Fibroblast of skin of scalp (primary cell): ENCODE measurements at regions not wholly inside any gene's neighbourhood (a gene's known extent, or its start where the extent isn't known, plus 50 kb on each side); places are given as distances from the start of the nearest gene placed in this dataset.

Experiments used
- DNase-seq: peaks from one replicate; pipeline ENCODE4 v3.0.0-alpha.2; 2013

- no peak for DNase-seq
Observed at GRCh38 chr12:93015871-93016751, 87.0 kb upstream of the EEA1 start.

GRCh38 chr12:93016752-93017350 lies 87.8 kb upstream of the EEA1 start:
- DNase-seq = no peak

- DNase-seq = no peak
Observed at GRCh38 chr12:93018610-93019009, 89.5 kb upstream of the EEA1 start.

GRCh38 chr12:93019212-93019927 lies 90.3 kb upstream of the EEA1 start:
- no peak for DNase-seq

- DNase-seq = no peak
Observed at GRCh38 chr12:93019975-93020630, 91.0 kb upstream of the EEA1 start.

GRCh38 chr12:93020631-93021597 lies 91.8 kb upstream of the EEA1 start:
- no peak for DNase-seq

- peak; percentile 17 for DNase-seq
Observed at GRCh38 chr12:93022603-93023340, 93.7 kb upstream of the EEA1 start.

- peak; percentile 60 for DNase-seq
Observed at GRCh38 chr12:93025145-93026103, 96.3 kb upstream of the EEA1 start.

- no peak for DNase-seq
Observed at GRCh38 chr12:93027041-93027440, 97.9 kb upstream of the EEA1 start.

GRCh38 chr12:93029091-93029490 lies 100.0 kb upstream of the EEA1 start:
- DNase-seq = no peak

GRCh38 chr12:93031028-93031427 lies 101.9 kb upstream of the EEA1 start:
- DNase-seq = no peak

GRCh38 chr12:93032758-93033157 lies 103.7 kb upstream of the EEA1 start:
- DNase-seq = no peak

GRCh38 chr12:93033948-93034347 lies 104.9 kb upstream of the EEA1 start:
- DNase-seq = no peak

- DNase-seq = peak; percentile 7
Observed at GRCh38 chr12:93039062-93039461, 110.0 kb upstream of the EEA1 start.

- no peak for DNase-seq
Observed at GRCh38 chr12:93039930-93040329, 110.8 kb upstream of the EEA1 start.

- DNase-seq = no peak
Observed at GRCh38 chr12:93040367-93040766, 111.3 kb upstream of the EEA1 start.

- no peak for DNase-seq
Observed at GRCh38 chr12:93041416-93041815, 112.3 kb upstream of the EEA1 start.

- DNase-seq = peak; percentile 25
Observed at GRCh38 chr12:93042283-93042682, 113.2 kb upstream of the EEA1 start.

GRCh38 chr12:93042684-93043083 lies 113.6 kb upstream of the EEA1 start:
- DNase-seq = no peak
